GM19397 (cell line): ENCODE measurements at regions not wholly inside any gene's neighbourhood (a gene's known extent, or its start where the extent isn't known, plus 50 kb on each side); places are given as distances from the start of the nearest gene placed in this dataset.

Experiments used
- ATAC-seq: cut with Tn5 transposase; IDR thresholded peaks from one replicate; pipeline ENCODE4 v1.9.1; 2021; ENCODE audit warnings: mild to moderate bottlenecking, moderate library complexity; ENCODE audit not compliant: unreplicated experiment

DNA sequence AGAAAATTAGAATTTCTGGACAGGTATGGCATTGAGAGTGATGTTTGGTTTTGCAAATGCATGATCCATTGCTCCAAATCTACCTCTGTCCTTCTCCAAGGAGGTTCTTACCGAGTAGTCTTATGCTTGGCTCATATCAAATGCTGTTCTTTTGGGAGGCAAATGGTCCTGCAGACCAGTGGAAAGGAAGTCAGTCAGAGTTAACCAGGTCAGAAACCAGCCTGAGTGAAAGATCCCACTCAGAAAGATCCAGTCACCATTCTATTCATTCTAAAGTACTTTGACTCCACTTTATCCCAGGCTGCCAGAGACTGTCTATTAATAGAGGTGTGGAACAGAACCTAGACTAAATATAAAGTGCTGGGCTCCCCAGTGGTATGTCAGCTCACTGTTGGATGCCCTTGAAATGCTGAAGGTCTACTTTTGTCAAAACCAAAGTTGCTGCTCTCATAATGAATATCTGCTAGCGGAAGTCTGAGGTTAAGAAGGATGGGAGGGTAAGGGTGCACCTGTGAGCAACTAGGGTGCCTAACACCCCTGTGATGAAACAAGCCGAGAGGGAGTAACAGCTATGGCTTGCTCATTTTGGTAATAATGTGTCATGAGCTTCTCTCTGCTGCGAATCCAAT lies 302.2 kb downstream of the ZNF608 start:
- peak; percentile 98 for ATAC-seq

DNA sequence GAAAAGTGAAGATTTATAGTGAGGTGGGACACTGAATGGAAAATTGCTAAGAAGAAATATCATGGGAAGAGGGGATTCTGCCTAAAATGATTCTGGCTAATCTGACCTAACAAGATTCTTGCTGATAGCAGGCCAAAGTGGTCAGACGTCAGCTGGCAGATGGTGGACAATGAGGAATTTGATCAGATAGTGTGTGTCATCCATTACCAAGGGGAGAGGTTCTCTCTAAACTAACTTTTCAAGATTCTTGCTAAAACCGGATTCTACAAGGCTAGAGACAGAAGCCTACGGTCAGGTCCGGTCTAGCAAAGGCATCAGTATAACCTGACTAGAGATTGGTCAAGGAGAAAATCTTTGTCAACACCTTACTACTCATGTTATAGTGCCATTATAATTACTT lies 306.0 kb downstream of the ZNF608 start:
- ATAC-seq: no peak

DNA sequence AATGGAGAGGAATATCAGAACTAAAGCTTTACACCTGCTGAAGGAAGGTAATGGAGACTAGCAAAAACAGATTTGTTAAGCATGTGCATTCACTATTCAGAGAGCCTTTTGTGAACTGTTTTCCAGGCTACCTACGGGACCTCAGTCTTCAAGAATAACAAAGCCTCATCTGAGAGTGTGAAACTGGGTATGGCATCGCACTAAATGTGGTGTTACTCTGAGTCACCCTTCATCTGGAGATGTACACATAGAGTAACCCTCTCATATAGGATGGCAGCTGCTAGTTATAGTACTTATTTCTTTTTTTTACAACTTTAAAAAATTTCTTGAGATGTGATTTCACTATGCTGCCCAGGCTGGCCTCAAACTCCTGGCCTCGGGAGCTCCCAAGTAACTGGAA lies 306.8 kb downstream of the ZNF608 start:
- no peak for ATAC-seq

DNA sequence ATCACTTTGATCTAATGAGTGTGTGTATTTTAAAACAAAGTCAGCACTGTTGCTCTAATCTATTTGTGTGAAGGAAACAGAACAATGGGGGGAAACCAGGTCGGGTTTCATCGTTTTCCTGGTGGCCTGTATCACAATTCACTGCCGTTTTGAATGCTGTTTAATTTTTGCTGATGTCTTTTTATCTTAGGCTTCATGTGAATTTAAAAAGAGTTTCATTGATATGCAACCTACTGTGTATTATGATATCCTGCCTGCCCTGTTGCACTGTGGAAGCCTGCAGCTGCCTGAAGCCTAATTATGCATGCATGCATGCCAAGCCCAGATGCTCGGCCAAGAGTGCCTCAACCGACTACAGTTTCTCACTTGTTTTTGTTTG lies 307.5 kb downstream of the ZNF608 start:
- ATAC-seq: no peak

DNA sequence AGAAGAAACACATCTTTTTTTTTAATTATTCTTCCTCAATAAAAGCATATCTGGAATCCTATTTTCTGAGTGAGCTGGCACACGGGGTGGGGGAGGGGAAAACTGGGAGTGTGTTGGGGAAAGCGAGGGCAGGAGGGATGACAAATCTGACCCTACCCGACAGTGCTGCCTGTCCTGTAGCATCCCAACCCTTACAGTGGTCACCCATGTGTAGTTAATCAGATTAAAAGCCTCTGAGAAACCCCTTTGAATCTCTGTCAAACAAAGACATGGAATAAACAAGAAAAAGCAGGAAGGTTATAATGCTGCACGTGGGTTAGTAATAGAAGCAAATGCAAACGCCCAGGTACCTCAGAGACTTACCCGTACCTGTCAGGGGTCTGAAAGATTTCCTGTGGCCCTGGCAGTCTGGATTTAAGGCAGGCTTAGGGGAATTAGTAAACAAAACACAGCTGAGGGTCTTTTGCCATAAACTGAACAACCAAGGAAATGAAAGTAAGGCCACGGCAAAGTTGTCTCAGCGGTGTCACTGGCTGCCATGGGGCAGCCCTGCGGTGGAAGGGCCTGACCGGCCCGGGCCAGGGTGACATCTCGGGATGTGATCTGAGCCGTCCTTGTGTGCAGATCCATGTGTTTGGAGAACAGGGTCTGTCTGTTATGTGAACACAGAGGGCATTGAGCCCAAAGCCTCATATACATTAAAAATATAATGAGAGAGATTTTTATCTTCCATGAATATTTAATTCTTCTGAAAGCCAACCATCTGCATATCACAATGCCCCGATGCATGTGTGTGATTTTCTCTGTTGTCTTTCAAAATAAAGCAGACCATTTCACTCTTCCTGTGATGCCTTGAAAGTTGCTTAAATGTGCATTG lies 308.2 kb downstream of the ZNF608 start:
- ATAC-seq: no peak

DNA sequence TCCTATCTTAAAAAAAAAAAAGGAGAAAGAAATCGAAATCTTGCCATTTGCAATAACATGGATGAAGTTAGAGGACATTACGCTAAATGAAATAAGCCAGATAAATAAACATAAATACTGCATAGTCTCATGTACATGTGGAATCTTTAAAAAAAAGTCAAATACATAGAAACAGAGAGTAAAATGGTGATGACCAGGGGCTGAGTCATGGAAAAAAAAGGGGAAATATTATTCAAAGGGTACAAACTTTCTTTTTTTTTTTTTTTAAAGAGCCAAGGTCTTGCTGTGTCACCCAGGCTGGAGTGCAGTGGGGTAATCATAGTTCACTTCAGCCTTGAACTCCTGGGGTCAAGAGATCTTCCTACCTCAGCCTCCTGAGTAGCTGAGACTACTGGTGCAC lies 310.1 kb downstream of the ZNF608 start:
- no peak for ATAC-seq

DNA sequence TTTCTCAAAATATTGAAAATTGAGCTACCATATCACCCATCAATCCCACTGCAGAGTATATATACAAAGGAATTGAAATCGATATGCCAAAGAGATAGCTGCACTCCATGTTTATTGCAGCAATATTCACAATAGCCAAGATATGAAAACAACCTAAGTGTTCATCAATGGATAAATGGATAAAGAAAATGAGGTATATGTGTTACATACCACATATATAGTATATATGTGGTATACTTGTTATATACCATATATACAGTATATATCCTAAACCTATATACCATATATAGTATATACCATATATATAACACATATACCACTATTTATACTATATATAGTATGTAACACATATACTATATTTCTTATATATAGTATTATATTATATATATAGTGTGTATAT lies 313.3 kb downstream of the ZNF608 start:
- no peak for ATAC-seq

DNA sequence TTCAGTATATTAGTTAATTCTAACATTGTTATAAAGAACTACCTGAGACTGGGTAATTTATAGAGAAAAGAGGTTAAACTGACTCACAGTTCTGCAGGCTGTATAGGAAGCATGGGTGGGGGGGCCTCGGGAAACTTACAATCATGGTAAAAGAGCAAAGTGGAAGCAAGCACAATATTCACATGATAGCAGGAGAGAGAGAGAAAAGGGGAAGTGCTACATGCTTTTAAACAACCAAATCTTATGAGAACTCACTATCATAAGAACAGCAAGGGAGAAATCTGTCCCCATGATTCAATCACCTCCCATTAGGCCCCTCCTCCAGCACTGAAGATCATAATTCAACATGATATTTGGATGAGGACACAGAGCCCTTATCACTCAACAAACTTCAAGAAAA lies 324.9 kb downstream of the ZNF608 start:
- no peak for ATAC-seq

DNA sequence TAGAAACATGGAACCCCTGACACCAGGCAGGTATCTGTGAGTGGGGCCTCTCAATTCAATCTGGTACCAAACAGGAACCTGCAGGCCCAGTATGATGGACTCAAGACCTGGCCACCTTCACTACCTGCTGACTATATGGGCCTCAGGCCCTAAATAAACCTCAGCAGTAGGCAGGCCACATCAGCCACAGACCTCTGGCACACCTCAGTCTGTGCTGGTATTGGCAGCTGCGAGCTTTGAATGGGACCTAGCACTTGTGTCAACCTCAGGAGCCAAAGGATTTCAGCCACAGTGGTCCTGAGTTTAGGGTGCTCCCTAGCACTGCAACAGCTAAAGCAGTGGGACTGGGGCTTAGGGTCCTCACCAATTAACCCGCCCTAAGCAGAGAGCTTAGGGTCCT lies 325.5 kb downstream of the ZNF608 start:
- ATAC-seq: no peak

DNA sequence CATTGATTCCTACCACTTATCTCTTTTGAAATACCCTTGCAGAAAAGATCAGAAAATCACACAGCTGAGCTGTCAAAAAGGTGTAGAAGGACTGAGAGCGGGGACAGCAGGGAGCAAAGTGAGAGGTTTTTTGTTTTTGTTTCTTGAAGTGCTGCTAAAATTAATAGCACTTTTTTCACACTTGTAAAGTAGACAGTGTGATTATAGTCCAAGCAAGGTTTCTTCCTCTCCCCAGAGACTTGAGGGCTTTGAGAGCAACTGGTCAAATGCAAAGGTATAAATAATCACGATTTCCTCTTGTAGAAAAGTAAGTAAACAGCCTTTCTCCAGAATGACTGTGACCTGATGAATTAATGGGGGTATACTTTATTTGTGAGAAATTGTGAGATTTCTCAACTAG lies 326.9 kb downstream of the ZNF608 start:
- ATAC-seq: no peak

DNA sequence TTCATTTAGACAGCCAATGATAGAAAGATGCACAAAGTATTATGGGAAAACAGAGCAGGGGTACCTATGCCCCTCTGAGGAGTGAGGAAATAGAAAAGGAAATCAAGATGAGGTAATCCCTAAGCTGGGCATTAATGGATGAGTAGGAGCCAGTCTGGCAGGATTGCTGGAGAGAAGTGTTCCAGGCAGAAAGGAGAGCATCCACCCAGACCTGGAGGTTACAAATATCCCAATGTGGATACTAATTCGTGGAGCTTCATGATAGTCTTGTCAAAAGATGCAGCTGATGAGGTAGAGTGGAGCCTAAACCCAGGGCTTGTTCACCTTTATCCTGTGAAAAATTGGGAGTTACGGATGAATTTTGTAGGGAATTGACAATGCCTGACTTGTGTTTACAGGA lies 328.0 kb downstream of the ZNF608 start:
- ATAC-seq: no peak

DNA sequence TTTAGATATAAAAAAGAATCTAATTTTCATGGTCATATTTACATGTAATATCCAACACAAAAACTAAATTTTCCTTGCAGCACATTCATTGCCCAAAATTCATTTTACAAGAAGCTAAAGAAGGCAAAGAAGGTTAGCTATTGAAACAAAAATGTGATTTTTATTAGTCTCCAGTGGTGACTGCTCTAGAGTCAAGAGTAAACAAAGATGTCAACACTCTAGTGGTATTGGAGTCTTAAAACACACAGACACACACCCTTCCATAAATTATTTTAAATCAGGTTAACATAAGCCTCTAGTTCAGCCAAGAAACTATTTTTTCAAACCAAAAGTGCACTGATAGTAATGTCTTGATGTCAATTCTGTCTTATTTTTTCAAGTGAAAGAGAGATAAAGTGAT lies 329.2 kb downstream of the ZNF608 start:
- ATAC-seq: no peak

DNA sequence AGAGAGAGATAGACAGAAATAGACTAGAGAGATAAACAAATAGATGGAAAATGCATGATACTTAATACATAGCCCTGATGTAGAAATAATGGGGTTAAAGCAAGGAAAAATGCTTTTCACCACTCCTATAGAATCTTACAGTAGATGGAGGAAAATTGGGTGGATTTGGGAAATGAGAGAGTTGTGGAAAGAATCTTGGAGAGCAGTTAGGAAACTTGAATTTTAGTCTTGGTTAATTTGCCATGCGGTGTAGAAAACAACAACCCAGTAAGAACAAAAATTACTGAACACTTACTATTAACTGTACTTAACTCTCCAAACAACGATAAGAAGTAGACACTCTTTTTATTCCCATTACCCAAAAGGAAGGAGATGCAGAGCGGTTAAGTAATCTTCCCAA lies 329.8 kb downstream of the ZNF608 start:
- no peak for ATAC-seq

DNA sequence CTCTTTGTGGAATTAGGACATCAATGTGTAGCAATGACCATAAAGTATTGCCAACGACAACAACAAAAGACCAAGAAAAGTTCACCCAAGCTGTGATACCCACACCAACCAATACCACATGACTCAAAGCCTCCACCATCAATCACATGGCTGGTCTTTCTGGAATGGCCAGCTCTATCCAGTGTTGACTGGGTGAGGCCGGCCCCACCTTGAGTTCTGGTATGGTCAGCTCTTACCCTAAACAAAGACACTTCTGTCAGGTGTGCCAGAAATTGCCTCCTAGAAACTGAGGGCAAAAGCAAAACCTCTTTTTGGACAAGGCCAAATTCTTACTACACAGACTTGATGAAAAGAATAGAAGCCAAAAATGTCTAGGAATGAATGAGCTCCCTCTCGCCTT lies 331.5 kb downstream of the ZNF608 start:
- ATAC-seq: no peak

DNA sequence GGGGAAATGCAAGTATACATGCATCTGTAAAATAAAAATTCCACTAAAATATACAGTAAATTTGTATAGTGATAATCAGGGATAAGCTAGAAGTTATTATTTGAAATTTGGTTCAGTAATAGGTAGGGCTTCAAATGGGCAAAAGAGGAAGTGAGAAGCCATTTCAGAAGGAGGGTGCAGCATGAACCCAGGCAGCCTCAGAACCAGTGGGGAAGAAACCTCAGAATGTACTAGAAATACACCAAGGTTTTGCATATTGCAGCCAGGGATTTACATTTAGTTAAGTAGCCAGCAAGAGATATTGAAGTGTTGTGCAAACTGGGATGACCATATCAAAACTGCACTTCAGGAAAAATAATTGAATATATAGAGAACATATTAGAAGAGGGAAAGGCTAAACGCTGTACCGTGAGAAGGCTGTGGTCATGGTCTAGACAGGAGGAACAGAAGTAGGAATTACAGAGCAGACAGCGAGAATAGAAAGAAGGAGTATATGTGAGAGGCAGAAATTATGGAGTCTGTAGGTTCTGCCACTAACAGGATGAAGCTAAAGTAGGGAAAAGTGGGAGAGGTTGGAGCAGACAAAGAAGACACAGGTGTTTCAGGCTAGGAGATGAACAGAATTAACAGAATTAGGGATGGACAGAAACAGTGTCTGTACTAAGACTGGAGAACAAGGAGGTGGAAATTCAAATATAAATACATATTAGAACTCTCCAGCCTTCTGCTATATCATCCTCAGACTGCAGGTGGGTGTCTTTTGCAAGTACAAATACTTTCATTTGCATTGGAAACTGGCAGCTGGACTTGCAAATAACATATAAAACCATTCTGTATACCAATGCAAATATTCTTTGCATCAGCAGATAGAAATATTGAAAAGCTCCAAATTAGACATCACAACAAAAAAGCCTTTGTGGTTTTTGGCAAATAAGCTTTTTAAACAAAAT lies 335.6 kb downstream of the ZNF608 start:
- ATAC-seq: peak; percentile 89

DNA sequence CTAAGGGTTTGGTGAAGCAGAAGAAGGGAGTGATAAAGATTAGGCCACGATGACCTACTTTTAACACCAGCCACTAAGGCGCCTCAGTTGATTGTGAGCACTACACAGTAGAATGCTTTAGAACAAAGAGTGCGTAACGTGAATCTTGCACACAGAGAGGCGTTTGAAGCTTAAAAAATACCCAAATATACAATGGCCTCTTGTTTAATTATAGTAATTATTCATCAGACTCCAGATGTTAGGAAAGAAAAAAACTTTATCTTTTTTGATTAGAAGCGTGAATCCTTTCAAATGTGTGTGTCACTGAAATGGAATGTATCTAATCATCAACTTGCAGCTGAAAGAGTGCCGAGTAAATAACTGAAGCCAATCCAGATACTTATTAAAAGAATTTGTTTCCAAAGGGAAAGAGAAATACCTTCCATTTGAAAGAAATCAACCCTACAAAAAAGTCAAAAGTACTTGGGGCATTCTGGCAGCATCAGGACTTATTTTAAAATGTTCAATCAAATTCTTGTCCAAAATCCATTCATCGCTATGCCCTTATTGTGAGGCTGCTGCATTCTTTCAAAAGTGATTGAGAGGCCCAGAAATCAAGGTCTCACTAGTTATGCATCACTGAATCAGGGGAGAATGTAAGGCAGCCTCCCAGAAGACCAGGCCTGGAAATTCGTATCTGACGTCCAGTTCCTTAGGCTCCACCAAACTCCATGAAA lies 337.5 kb downstream of the ZNF608 start:
- ATAC-seq: no peak

DNA sequence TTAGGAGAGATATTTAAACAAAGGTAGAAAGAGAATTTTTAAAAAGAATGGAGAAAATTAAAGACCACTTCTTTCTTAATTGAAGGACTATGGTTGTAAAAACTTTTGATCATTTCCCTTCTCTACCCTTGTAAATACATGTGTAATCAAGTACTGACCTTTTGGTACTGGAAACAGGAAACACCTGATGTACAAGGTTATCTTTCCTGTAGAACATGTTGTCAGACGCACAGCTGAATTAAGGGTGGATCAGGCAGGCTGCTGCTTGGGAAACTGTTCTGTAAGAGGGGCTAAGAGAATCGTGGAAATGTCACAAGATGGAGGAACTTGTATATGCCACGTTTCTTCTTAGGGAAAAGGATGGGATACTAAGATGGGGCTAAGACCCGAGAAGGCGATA lies 341.6 kb downstream of the ZNF608 start:
- no peak for ATAC-seq

DNA sequence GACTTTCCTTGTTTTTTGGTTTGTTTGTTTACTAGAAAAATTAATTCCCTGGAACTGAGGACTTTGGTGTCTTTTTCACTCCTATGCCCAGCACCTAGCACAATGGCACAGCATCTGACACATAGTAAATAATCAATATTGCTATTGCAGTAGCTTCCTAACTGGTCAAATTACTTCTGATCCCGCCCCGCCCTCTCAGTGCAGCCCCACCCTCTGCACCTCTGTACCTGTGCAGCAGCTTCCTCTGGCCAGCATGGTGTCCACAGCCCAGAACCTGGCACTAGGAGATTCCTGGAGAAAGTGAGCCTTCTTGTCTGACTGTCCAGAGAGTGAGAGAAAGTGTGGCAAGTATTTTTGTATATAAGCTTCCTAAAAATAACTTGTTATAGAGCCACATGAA lies 343.2 kb downstream of the ZNF608 start:
- ATAC-seq: no peak

DNA sequence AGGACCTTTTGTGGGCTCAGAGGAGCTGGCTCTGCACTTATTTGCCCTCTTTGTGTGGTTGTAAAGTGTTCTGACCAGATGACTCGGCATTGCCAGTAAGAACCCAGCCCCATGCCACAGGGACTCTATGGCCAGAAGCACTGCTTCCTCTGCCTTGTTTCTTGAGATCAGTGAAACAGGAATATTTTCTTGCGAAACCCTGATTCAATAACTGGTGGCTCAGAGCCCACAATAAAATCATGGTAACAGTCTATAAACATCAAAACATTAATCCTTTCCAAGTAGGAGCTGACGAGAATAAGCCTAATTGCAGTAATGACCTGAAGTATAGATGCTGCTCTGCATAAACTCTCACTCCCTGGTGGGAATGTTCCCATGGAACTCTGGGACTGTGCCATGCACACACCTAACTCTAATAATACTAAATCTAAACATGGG lies 344.3 kb downstream of the ZNF608 start:
- no peak for ATAC-seq

DNA sequence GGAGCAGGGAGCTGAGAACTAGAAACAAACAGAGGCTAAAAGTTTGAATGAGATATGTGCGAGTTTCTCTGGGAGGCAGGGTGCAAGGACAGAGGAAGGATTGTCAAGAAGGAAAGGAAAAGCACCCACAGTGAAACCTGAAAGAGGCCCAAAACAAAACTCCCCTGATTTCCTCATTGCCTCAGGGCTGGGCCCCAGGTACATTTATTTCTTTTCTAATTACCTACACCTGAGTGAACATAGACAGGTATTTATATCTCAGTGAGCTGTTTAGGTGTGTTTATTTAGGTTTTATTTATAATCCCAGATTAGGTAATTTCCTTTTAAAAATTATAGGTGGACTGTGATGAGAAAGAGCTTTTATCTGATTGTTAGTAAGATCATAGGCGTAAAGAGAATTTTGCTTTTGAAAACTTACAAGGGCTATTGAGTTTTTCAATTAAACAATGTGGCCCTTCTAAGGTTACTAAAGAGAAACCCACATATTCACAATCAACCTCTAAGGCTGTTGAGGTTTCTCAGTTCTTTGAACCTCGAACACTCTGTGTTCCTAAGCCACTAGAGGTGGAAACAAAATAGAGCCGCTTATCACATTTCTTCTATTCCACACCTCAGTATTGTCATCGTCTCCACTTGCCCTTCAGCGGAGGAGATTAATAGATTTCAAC lies 344.8 kb downstream of the ZNF608 start:
- no peak for ATAC-seq
